Stomach (tissue), 8 donors: ENCODE measurements at regions not wholly inside any gene's neighbourhood (a gene's known extent, or its start where the extent isn't known, plus 50 kb on each side); places are given as distances from the start of the nearest gene placed in this dataset.

Source experiments
- DNase-seq, 2 donors: peaks; one replicate each; pipeline versions ENCODE4 v3.0.0 to v3.0.0-alpha.2; 2013 to 2019
- H3K27ac ChIP-seq, 5 donors: fragments of 200-600 bp in 4 of 5; sonication (generic) in 4 of 5; one replicate each; pipeline ENCODE4 v1.5.1; 2013 to 2019; ENCODE audit warnings: mild to moderate bottlenecking in 1 of 5, moderate library complexity in 1 of 5
- H3K27me3 ChIP-seq, 3 donors: fragments of 200-600 bp; sonication (generic); one replicate each; pipeline ENCODE4 v1.5.1; 2017 to 2019; ENCODE audit warnings: mixed run types in 1 of 3
- H3K36me3 ChIP-seq, 4 donors: fragments of 200-600 bp; sonication (generic); 1 replicate in 3 of 4; 2 replicates in 1 of 4; pipeline ENCODE4 v1.5.1; 2016 to 2019
- H3K4me1 ChIP-seq, 4 donors: fragments of 200-600 bp; sonication (generic); one replicate each; pipeline ENCODE4 v1.5.1; 2016 to 2019
- H3K4me3 ChIP-seq, 4 donors: fragments of 200-600 bp; sonication (generic) in 3 of 4; one replicate each; pipeline ENCODE4 v1.5.1; 2016 to 2019; ENCODE audit warnings: mild to moderate bottlenecking in 1 of 4
- H3K9me3 ChIP-seq, 4 donors: fragments of 200-600 bp; sonication (generic); one replicate each; pipeline ENCODE4 v1.5.1; 2016 to 2019
- CTCF ChIP-seq, 7 experiments: fragments of 450-650 bp in 4 of 7; fragments of 200-600 bp in 3 of 7; sonication (generic) in 3 of 7; IDR thresholded peaks; one replicate each; pipeline ENCODE4 v1.5.1; 2016 to 2019; ENCODE audit warnings: antibody characterized with exemption in 7 of 7, control low read depth in 2 of 7, mild to moderate bottlenecking in 1 of 7
- EP300 ChIP-seq: sonication (generic); formaldehyde crosslinking; IDR thresholded peaks from one replicate; pipeline ENCODE4 v1.6.1; 2017; ENCODE audit warnings: antibody characterized with exemption
- POLR2A ChIP-seq, 4 donors: fragments of 450-650 bp; IDR thresholded peaks; one replicate each; pipeline ENCODE4 v1.6.1; 2016; ENCODE audit warnings: antibody characterized with exemption in 4 of 4, control low read depth in 2 of 4, mild to moderate bottlenecking in 1 of 4, moderate library complexity in 1 of 4
- POLR2AphosphoS5 ChIP-seq, 3 donors: sonication (generic); formaldehyde crosslinking; IDR thresholded peaks; one replicate each; pipeline ENCODE4 v1.6.1; 2016; ENCODE audit warnings: antibody characterized with exemption in 3 of 3
- WGBS, 5 donors: extraction: QIAGEN DNeasy Blood & Tissue Kit in 3 of 5; methylation state at CpG; one replicate each; pipeline versions ENCODE4 v1.1.5 to v1.1.7; 2013 to 2018; 5-methylcytosine and 5-hydroxymethylcytosine counted together
- intact Hi-C: fragments of 100-400 bp; cut with DNase I; formaldehyde crosslinking; loops from one replicate; pipeline ENCODE4 v1.15.1; 2023; ENCODE audit warnings: low total_unique reads
- donor health status: healthy with polysubstance abuse.
- donor health status: Bipolar disorder and iron deficiency.
- donor health status: healthy.

DNA sequence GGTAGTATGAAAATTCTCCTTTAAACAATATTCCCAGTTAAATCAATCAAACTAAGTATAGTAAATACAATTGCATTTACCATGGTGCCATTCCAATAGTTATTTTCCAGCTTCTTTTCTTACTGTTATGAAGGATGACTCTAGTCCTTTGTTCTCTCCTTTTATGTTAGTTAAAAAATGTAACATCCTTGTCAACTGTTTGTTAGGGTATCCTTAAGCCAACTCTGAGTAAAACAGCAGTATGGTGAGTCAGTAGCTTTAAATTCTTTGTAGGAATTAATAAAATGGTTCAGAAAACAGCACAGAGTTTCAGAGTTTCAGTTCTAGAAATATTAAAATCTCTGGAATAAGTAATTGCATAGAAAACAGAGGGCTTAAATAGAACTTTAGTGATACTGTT lies 384.4 kb downstream of the MTRR start:
- Histone ChIP-seq H3K27me3 (no peaks in the 10 kb centered on the region), H3K36me3 (no peaks in the 10 kb centered on the region), H3K9me3 (no peaks in the 10 kb centered on the region), H3K4me1 (no peaks in the 10 kb centered on the region), H3K4me3 (no peak overlapping the region), H3K27ac (no peak overlapping the region)
- DNase-seq, result no peak
- intact Hi-C loops, result no loop called here
- TF ChIP-seq POLR2A (IDR thresholded peaks at IDR 0.05), result no peak
- no peak for TF ChIP-seq POLR2AphosphoS5 (IDR thresholded peaks at IDR 0.05)
- TF ChIP-seq EP300, result no peak

DNA sequence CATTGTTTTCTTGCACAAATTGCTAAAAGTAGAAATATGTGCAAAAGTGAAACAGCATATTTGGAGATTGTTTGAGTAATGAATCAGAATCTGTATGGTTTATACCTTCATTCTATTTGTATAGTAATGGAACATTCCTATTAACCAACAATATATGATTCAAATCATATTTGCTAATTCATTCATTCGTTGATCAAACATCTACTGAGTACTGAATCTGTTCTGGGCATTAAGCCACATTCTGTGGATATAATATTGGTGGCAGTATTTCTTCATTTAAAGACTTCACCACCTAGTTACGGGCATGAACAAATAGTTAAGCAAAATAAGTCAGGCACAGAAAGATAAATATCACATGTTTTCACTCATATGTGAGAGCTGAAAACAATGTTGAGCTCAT lies 385.7 kb downstream of the MTRR start:
- intact Hi-C loops, result no loop called here
- Histone ChIP-seq H3K4me3 (no peak overlapping the region), H3K27ac (no peak overlapping the region), H3K27me3 (no peaks in the 10 kb centered on the region), H3K9me3 (no peaks in the 10 kb centered on the region), H3K36me3 (no peaks in the 10 kb centered on the region), H3K4me1 (no peaks in the 10 kb centered on the region)
- no peak for DNase-seq
- 23 to 51% (median 44%) methylated on average over 2 of the region's 2 CpGs for WGBS, 5 donors
- no peak for TF ChIP-seq CTCF (IDR thresholded peaks at IDR 0.05)
- no peak for TF ChIP-seq EP300
- TF ChIP-seq POLR2A (IDR thresholded peaks at IDR 0.05), result no peak
- TF ChIP-seq POLR2AphosphoS5 (IDR thresholded peaks at IDR 0.05), result no peak

DNA sequence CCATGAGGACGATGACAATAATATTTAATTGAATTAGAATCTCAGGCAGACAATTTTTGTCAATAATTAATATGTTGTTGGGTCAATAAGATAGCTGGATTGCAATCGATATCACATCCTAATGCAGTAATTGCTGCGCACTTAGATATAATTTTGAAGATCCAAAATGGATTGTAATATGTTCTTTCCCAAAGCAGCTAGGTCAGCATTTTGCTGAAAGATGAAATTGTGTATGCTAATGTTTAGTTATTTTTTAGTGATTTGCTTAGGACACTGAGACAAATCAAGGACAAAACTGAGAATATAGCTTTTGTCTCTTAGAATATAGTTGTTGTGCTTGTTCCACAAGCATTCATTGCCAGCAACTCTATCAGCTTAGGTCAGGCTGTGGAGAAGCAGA lies 389.9 kb downstream of the MTRR start:
- intact Hi-C loops, result no loop called here
- H3K27ac ChIP-seq, result no peak overlapping the region
- no peak for TF ChIP-seq CTCF (IDR thresholded peaks at IDR 0.05)
- no peak for TF ChIP-seq POLR2A (IDR thresholded peaks at IDR 0.05)
- no peak for TF ChIP-seq POLR2AphosphoS5 (IDR thresholded peaks at IDR 0.05)
- TF ChIP-seq EP300, result no peak
- no peaks in the 10 kb centered on the region for H3K27me3 ChIP-seq
- H3K4me3 ChIP-seq, result no peak overlapping the region
- H3K36me3 ChIP-seq, result no peaks in the 10 kb centered on the region
- no peaks in the 10 kb centered on the region for H3K4me1 ChIP-seq
- WGBS, 5 donors, result 76 to 86% (median 84%) methylated on average over 3 of the region's 3 CpGs
- H3K9me3 ChIP-seq, result no peaks in the 10 kb centered on the region
- DNase-seq, result no peak

- Histone ChIP-seq H3K4me1 (no peaks in the 10 kb centered on the region), H3K27me3 (no peaks in the 10 kb centered on the region), H3K36me3 (no peaks in the 10 kb centered on the region), H3K27ac (no peak overlapping the region), H3K4me3 (no peak overlapping the region), H3K9me3 (peaks cover 0 to 4% (median 0%) of the 10 kb centered on the region in 4 donors)
- intact Hi-C loops, result no loop called here
- TF ChIP-seq POLR2AphosphoS5 (IDR thresholded peaks at IDR 0.05) (no peak), POLR2A (IDR thresholded peaks at IDR 0.05) (no peak), EP300 (no peak), CTCF (IDR thresholded peaks at IDR 0.05) (no peak)
- 84 to 88% (median 88%) methylated on average over 2 of the region's 2 CpGs for WGBS, 5 donors
- DNase-seq, result no peak
These were observed 401.3 kb downstream of the MTRR start for GRCh38 chr5:8270246-8270645.

DNA sequence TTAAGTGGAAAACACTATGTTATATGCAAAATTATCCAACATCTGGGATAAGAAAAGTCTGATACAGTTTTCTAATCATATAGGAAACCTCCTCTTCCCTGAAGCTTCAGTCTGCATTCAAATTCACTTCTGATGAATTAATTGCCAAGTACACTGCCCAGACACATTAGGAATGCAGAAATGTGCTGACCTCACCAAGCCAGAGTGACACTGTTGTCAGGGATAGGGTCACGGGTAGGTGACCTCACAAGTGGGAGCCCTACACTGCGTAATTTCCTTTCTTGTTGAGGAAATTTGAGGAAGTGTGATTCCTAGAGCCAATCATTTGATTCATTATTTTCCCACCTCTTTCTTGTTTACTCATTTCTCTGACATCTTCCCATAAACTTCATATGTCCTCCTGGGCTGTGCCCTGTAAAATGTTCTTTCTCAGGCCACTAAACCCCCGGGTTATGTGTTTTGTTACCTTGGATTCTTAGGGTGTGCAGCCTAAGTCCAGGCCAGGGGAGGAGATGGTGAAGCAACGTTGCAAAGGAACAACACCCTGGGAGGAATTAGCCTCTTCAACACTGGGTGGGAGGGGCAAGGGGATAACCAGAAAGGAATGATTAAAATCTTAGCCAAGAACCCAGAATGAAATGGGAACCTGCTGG lies 411.9 kb downstream of the MTRR start:
- Histone ChIP-seq H3K27me3 (no peaks in the 10 kb centered on the region), H3K36me3 (no peaks in the 10 kb centered on the region), H3K4me3 (no peak overlapping the region), H3K9me3 (no peaks in the 10 kb centered on the region), H3K4me1 (no peaks in the 10 kb centered on the region), H3K27ac (no peak overlapping the region)
- 44 to 79% (median 64%) methylated on average over 4 of the region's 4 CpGs for WGBS, 5 donors
- intact Hi-C loops, result no loop called here
- TF ChIP-seq CTCF (IDR thresholded peaks at IDR 0.05) (no peak), POLR2AphosphoS5 (IDR thresholded peaks at IDR 0.05) (no peak), POLR2A (IDR thresholded peaks at IDR 0.05) (no peak), EP300 (no peak)
- no peak for DNase-seq
